HG02642 (cell line): ENCODE measurements at regions not wholly inside any gene's neighbourhood (a gene's known extent, or its start where the extent isn't known, plus 50 kb on each side); places are given as distances from the start of the nearest gene placed in this dataset.
"Not testable (repeated sequence)": the region's sequence is repeated elsewhere in the genome, so short reads cannot be mapped to it uniquely, and the experiment has no call there.

Source experiments
- ATAC-seq: cut with Tn5 transposase; IDR thresholded peaks from one replicate; pipeline ENCODE4 v1.9.1; 2021; ENCODE audit warnings: mild to moderate bottlenecking; ENCODE audit not compliant: unreplicated experiment, poor library complexity

GRCh38 chr12:97968641-97969197 lies 506.1 kb downstream of the RMST start:
- no peak for ATAC-seq

GRCh38 chr12:97977870-97978405 lies 515.3 kb downstream of the RMST start:
- ATAC-seq: no peak

GRCh38 chr12:97982684-97983083 lies 520.1 kb downstream of the RMST start:
- ATAC-seq: no peak

GRCh38 chr12:97983796-97984195 lies 521.2 kb downstream of the RMST start:
- ATAC-seq: no peak

GRCh38 chr12:97984436-97984835 lies 521.8 kb downstream of the RMST start:
- ATAC-seq: no peak

GRCh38 chr12:97984974-97985580 lies 522.5 kb downstream of the RMST start:
- ATAC-seq: no peak

GRCh38 chr12:97985834-97986233 lies 523.2 kb downstream of the RMST start:
- no peak for ATAC-seq

GRCh38 chr12:97988588-97988987 lies 526.0 kb downstream of the RMST start:
- ATAC-seq: not testable (repeated sequence)

- no peak for ATAC-seq
These were observed 525.9 kb upstream of the TMPO start for GRCh38 chr12:97989366-97989940.

- ATAC-seq: no peak
These were observed 520.5 kb upstream of the TMPO start for GRCh38 chr12:97994746-97995484.

GRCh38 chr12:97995559-97995958 lies 519.8 kb upstream of the TMPO start:
- ATAC-seq: no peak

- ATAC-seq: no peak
These were observed 514.0 kb upstream of the TMPO start for GRCh38 chr12:98001430-98001829.

- no peak for ATAC-seq
These were observed 512.4 kb upstream of the TMPO start for GRCh38 chr12:98002887-98003493.

- ATAC-seq: no peak
These were observed 507.4 kb upstream of the TMPO start for GRCh38 chr12:98007963-98008362.

GRCh38 chr12:98013560-98013959 lies 501.8 kb upstream of the TMPO start:
- no peak for ATAC-seq

- no peak for ATAC-seq
These were observed 496.6 kb upstream of the TMPO start for GRCh38 chr12:98018836-98019235.

- ATAC-seq: no peak
These were observed 495.0 kb upstream of the TMPO start for GRCh38 chr12:98020376-98020775.

GRCh38 chr12:98022961-98023360 lies 492.4 kb upstream of the TMPO start:
- ATAC-seq: no peak

- no peak for ATAC-seq
These were observed 477.8 kb upstream of the TMPO start for GRCh38 chr12:98037401-98038140.

GRCh38 chr12:98042668-98043067 lies 472.7 kb upstream of the TMPO start:
- no peak for ATAC-seq
